ENCODE measurements at regions not wholly inside any gene's neighbourhood (a gene's known extent, or its start where the extent isn't known, plus 50 kb on each side); places are given as distances from the start of the nearest gene placed in this dataset.

GRCh38 chr15:77769700-77770099 is 137.0 kb upstream of the LINGO1 start:
- no peak overlapping the region for H3K9ac ChIP-seq (replicated peaks in 1 of 4; ENCODE audit: extremely low read depth in 1 of 4, low read depth in 3 of 4, low read length in 3 of 4)
- TF ChIP-seq TEAD4 (IDR thresholded peaks at IDR 0.05; ENCODE audit: low read depth, low read length) (no peak), PHF8 (conservative IDR thresholded peaks at IDR 0.05; ENCODE audit: low read depth, low read length) (no peak), CBX8 (IDR thresholded peaks at IDR 0.05; ENCODE audit: borderline replicate concordance, low read depth, low read length) (no peak), CREB1 (IDR thresholded peaks at IDR 0.05) (no peak)

More at GRCh38 chr15:77769700-77770099, 137.0 kb upstream of the LINGO1 start:
- H2BK20ac ChIP-seq (ENCODE audit: low read length), result no peak overlapping the region
- no peak overlapping the region for H3K4me2 ChIP-seq (ENCODE audit: insufficient read depth in 1 of 2, low read depth in 2 of 2, low read length in 2 of 2)
- no peak for FAIRE-seq
- H3K56ac ChIP-seq (replicated peaks; ENCODE audit: insufficient read length, low read depth, low read length), result no peak overlapping the region
- H3K4me3 ChIP-seq (ENCODE audit: extremely low read depth in 1 of 4, insufficient read depth in 2 of 4, low read depth in 3 of 4, low read length in 4 of 4), result no peak overlapping the region
- POLR2A ChIA-PET (ENCODE audit: partially characterized antibody), result no interaction called here
- H3K79me1 ChIP-seq (ENCODE audit: low read depth, low read length), result no peaks in the 10 kb centered on the region
- 0 out of 2 replicates have a peak overlapping the region, but pooled peaks have one; percentile 12 for H2BK12ac ChIP-seq (ENCODE audit: low read depth, low read length)
- no peak overlapping the region for H4K8ac ChIP-seq (ENCODE audit: extremely low read depth, insufficient read depth, low read length)
- no peaks in the 10 kb centered on the region for H4K20me1 ChIP-seq (replicated peaks in 1 of 2; ENCODE audit: control insufficient read depth in 1 of 2, insufficient read depth in 2 of 2, low read length in 2 of 2)
- H2AFZ ChIP-seq (ENCODE audit: low read length), result no peak overlapping the region
- CTCF ChIA-PET (ENCODE audit: partially characterized antibody), result interaction anchor here (0.7 to 3.7 kb wide), 9 partner anchors 11 to 124 kb away, joined by 3 to 16 read pairs (median 3); no protein-coding TSS in a partner anchor
- H3K27me3 ChIP-seq (replicated peaks in 1 of 4; ENCODE audit: control insufficient read depth in 3 of 4, extremely low read depth in 1 of 4, insufficient read depth in 3 of 4, low read length in 3 of 4), result no peaks in the 10 kb centered on the region
- no peak overlapping the region for H2AK5ac ChIP-seq (ENCODE audit: low read depth, low read length)
- WGBS, 2 experiments (ENCODE audit: extremely low coverage in 1 of 2, insufficient coverage in 1 of 2, insufficient read length in 1 of 2, insufficient replicate concordance in 2 of 2, low coverage in 1 of 2, low lambda C conversion rate in 2 of 2, missing lambda C conversion rate in 1 of 2), result 81% methylated on average over 6 of the region's 7 CpGs; no CpG with 5 or more reads in 1 of the 2 experiments
- H3K79me2 ChIP-seq (ENCODE audit: control insufficient read depth in 1 of 2, insufficient read depth in 2 of 2, low read length in 2 of 2), result no peaks in the 10 kb centered on the region
- no peak overlapping the region for H3K27ac ChIP-seq (ENCODE audit: low read depth, low read length)
- no peak overlapping the region for H3K18ac ChIP-seq (ENCODE audit: extremely low read depth, low read length)
- no peak overlapping the region for H3K23ac ChIP-seq (ENCODE audit: insufficient read length)
- DNase-seq (ENCODE audit: low read depth in 1 of 2, low spot score in 2 of 2), result no peak
- H3K4ac ChIP-seq (replicated peaks; ENCODE audit: insufficient read length, low read depth, low read length), result no peak overlapping the region
- H3K4me1 ChIP-seq (replicated peaks in 1 of 4; ENCODE audit: control insufficient read depth in 3 of 4, insufficient read depth in 4 of 4, low read length in 3 of 4), result peaks cover 0 to 3% (median 1%) of the 10 kb centered on the region in 4 experiments; a peak in 4 of 7 replicates
- H4K5ac ChIP-seq (ENCODE audit: insufficient read length, low read depth, low read length), result no peak overlapping the region
- 0 out of 2 replicates have a peak overlapping the region, but pooled peaks have one; percentile 93 for H2BK15ac ChIP-seq (ENCODE audit: low read length)
- no peak overlapping the region for H2BK120ac ChIP-seq (replicated peaks; ENCODE audit: low read depth, low read length)
- H4K91ac ChIP-seq (replicated peaks; ENCODE audit: insufficient read length, low read length), result no peak overlapping the region
- H3K9me3 ChIP-seq (ENCODE audit: insufficient read depth in 2 of 2, low read depth in 1 of 2, low read length in 1 of 2), result no peaks in the 10 kb centered on the region
- no peak overlapping the region for H2BK5ac ChIP-seq (ENCODE audit: low read depth, low read length)
- no peaks in the 10 kb centered on the region for H3K36me3 ChIP-seq (ENCODE audit: control insufficient read depth in 2 of 4, insufficient read depth in 4 of 4, low read length in 3 of 4)
- H3K23me2 ChIP-seq (ENCODE audit: low read depth, low read length), result no peaks in the 10 kb centered on the region
- no peak overlapping the region for H3K14ac ChIP-seq (ENCODE audit: insufficient read length)

Data from H1 (cell line).